Heart left ventricle (tissue), 16 donors: ENCODE measurements at regions not wholly inside any gene's neighbourhood (a gene's known extent, or its start where the extent isn't known, plus 50 kb on each side); places are given as distances from the start of the nearest gene placed in this dataset.

ENCODE experiments used
- ATAC-seq, 4 donors: fragments of 200-7000 bp; cut with Tn5 transposase; one replicate each; pipeline ENCODE4 v1.9.1; 2020 to 2022; ENCODE audit warnings: moderate library complexity in 4 of 4, mild to moderate bottlenecking in 3 of 4, moderate number of reproducible peaks in 1 of 4
- DNase-seq, 5 donors: peaks; one replicate each; pipeline ENCODE4 v3.0.0-alpha.2; 2020
- H3K27ac ChIP-seq, 12 donors: fragments of 200-600 bp; sonication (generic) in 4 of 12; one replicate each; pipeline versions ENCODE4 v1.5.0 to v1.8.0; 2016 to 2022; ENCODE audit warnings: mild to moderate bottlenecking in 2 of 12
- H3K27me3 ChIP-seq, 9 donors: fragments of 200-600 bp; sonication (generic) in 2 of 9; one replicate each; pipeline versions ENCODE4 v1.5.1 to v1.8.0; 2016 to 2022; ENCODE audit warnings: mild to moderate bottlenecking in 3 of 9
- H3K36me3 ChIP-seq, 9 donors: fragments of 200-600 bp; sonication (generic) in 2 of 9; one replicate each; pipeline versions ENCODE4 v1.5.0 to v1.8.0; 2018 to 2022; ENCODE audit warnings: mild to moderate bottlenecking in 2 of 9
- H3K4me1 ChIP-seq, 12 donors: fragments of 200-600 bp; sonication (generic) in 4 of 12; one replicate each; pipeline versions ENCODE4 v1.5.0 to v1.8.0; 2016 to 2022; ENCODE audit warnings: mild to moderate bottlenecking in 3 of 12
- H3K4me3 ChIP-seq, 12 donors: fragments of 200-600 bp; sonication (generic) in 4 of 12; one replicate each; pipeline versions ENCODE4 v1.5.0 to v1.8.0; 2017 to 2022; ENCODE audit warnings: mild to moderate bottlenecking in 9 of 12, moderate library complexity in 4 of 12
- H3K9me3 ChIP-seq, 12 donors: fragments of 200-600 bp; sonication (generic) in 4 of 12; one replicate each; pipeline versions ENCODE4 v1.5.0 to v1.8.0; 2016 to 2022; ENCODE audit warnings: mild to moderate bottlenecking in 1 of 12
- POLR2A ChIP-seq, 2 donors: fragments of 450-650 bp; IDR thresholded peaks; one replicate each; pipeline ENCODE4 v1.6.1; 2017; ENCODE audit warnings: antibody characterized with exemption in 2 of 2, mild to moderate bottlenecking in 2 of 2, moderate library complexity in 2 of 2
- WGBS, 4 donors: extraction: QIAGEN DNeasy Blood & Tissue Kit in 2 of 4; methylation state at CpG; one replicate each; pipeline versions ENCODE4 v1.1.5 to v1.1.7; 2013 to 2018; 5-methylcytosine and 5-hydroxymethylcytosine counted together
- intact Hi-C, 10 donors: fragments of 100-400 bp; cut with DNase I; formaldehyde crosslinking; loops; one replicate each; pipeline versions ENCODE4 v1.11.1 to v1.14.2; 2022
- TF ChIP-seq, protein P1 (sequence below), 12 donors: fragments of 200-600 bp; sonication (generic) in 4 of 12; IDR thresholded peaks; one replicate each; pipeline versions ENCODE4 v1.5.0 to v1.8.0; 2018 to 2022; ENCODE audit warnings: antibody characterized with exemption in 12 of 12, mild to moderate bottlenecking in 5 of 12
- donor health status: ischemic (EF 13 %, LVEDD 7.1; RV severe dilation, severe dysfunction).
- donor health status: healthy with polysubstance abuse.
- donor health status: DM: no; HTN: yes; CAD: no.
- donor health status: DM: no; HTN: no; CAD: no.
- donor health status: ischemic (EF 25% LVEDD 6.9; RV normal size, moderate dysfunction).
- donor health status: ischemic (EF 25% LVEDD 5.7; RV mildly dilated, moderate dysfunction).
- donor health status: healthy.
- donor health status: DM: yes; HTN: yes; CAD: no.
- donor health status: ischemic (EF 35%, LVEDD 5.7; RV mildly dilated, moderate dysfunction).
- donor health status: nonischemic (EF 11% LVEDD 7.7; RV severe dilation, severe dysfunction).
- donor health status: DM: yes; HTN: yes; CAD: no.
- donor health status: PGD.
- donor health status: ischemic (EF 29% LVEDD 5.4; RV normal size, mild dysfunction).
- donor health status: nonischemic (EF 23%, LVEDD 6.1; RV moderate dilation, normal function).

- intact Hi-C loops: no loop called here
Observed at GRCh38 chr20:56994006-56994405, 272.4 kb downstream of the BMP7 start.

GRCh38 chr20:56995149-56995548, 271.3 kb downstream of the BMP7 start:
- Histone ChIP-seq H3K4me1 (no peaks in the 10 kb centered on the region), H3K27ac (no peak overlapping the region), H3K36me3 (no peaks in the 10 kb centered on the region), H3K27me3 (peaks cover 0 to 19% (median 0%) of the 10 kb centered on the region in 9 donors), H3K9me3 (peaks cover 0 to 19% (median 12%) of the 10 kb centered on the region in 12 donors), H3K4me3 (no peak overlapping the region)
- ATAC-seq (no peak), DNase-seq (no peak)
- 68 to 79% (median 77%) methylated on average over 9 of the region's 9 CpGs for WGBS, 4 donors
- intact Hi-C loops: no loop called here
- no peak for TF ChIP-seq POLR2A (IDR thresholded peaks at IDR 0.05)
- TF ChIP-seq, protein P1, sequence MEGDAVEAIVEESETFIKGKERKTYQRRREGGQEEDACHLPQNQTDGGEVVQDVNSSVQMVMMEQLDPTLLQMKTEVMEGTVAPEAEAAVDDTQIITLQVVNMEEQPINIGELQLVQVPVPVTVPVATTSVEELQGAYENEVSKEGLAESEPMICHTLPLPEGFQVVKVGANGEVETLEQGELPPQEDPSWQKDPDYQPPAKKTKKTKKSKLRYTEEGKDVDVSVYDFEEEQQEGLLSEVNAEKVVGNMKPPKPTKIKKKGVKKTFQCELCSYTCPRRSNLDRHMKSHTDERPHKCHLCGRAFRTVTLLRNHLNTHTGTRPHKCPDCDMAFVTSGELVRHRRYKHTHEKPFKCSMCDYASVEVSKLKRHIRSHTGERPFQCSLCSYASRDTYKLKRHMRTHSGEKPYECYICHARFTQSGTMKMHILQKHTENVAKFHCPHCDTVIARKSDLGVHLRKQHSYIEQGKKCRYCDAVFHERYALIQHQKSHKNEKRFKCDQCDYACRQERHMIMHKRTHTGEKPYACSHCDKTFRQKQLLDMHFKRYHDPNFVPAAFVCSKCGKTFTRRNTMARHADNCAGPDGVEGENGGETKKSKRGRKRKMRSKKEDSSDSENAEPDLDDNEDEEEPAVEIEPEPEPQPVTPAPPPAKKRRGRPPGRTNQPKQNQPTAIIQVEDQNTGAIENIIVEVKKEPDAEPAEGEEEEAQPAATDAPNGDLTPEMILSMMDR (IDR thresholded peaks at IDR 0.05): no peak

More at GRCh38 chr20:56994006-56994405, 272.4 kb downstream of the BMP7 start:
- Histone ChIP-seq H3K27me3 (peaks cover 0 to 24% (median under 1%) of the 10 kb centered on the region in 9 donors), H3K9me3 (peaks cover 0 to 13% (median 9%) of the 10 kb centered on the region in 12 donors), H3K27ac (no peak overlapping the region), H3K4me3 (no peak overlapping the region), H3K36me3 (no peaks in the 10 kb centered on the region), H3K4me1 (no peaks in the 10 kb centered on the region)
- TF ChIP-seq, protein P1 (IDR thresholded peaks at IDR 0.05): no peak
- TF ChIP-seq POLR2A (IDR thresholded peaks at IDR 0.05): no peak
- DNase-seq (no peak), ATAC-seq (no peak)
- WGBS, 4 donors: 56 to 70% (median 61%) methylated on average over 8 of the region's 8 CpGs

DNA sequence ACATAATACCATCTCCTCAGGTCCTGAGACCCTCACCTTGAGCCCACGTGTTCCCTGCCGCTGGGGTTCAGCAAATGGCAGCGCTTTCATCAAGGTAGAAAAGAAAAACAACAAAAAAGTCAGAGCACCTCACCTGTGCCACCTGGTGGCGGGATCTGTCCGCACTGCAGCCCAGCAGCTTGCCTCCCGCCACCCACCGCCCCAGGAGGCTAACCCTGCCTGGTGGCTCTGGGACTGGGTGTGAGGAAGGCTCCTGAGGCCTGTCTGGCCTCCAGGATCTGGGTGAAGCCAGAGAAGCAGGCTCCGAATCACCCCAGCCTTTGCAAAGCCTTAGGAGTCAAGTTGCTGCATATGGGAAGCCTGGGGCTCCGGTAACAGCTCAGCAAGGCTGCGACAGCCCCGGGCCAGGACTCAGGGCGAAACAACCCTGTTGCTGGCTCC, 270.8 kb downstream of the BMP7 start:
- DNase-seq: no peak
- peaks cover 0 to 14% (median 0%) of the 10 kb centered on the region in 9 donors for H3K27me3 ChIP-seq
- no peak overlapping the region for H3K27ac ChIP-seq
- H3K36me3 ChIP-seq: no peaks in the 10 kb centered on the region
- intact Hi-C loops: no loop called here
- H3K4me1 ChIP-seq: no peaks in the 10 kb centered on the region
- no peak for ATAC-seq
- TF ChIP-seq, protein P1 (IDR thresholded peaks at IDR 0.05): peak in 5 of 12 donors; percentile 9 to 40 (median 24)
- no peak for TF ChIP-seq POLR2A (IDR thresholded peaks at IDR 0.05)
- 30 to 46% (median 44%) methylated on average over 9 to 12 of the region's 12 CpGs for WGBS, 4 donors
- peaks cover 0 to 19% (median 12%) of the 10 kb centered on the region in 12 donors for H3K9me3 ChIP-seq
- no peak overlapping the region for H3K4me3 ChIP-seq

DNA sequence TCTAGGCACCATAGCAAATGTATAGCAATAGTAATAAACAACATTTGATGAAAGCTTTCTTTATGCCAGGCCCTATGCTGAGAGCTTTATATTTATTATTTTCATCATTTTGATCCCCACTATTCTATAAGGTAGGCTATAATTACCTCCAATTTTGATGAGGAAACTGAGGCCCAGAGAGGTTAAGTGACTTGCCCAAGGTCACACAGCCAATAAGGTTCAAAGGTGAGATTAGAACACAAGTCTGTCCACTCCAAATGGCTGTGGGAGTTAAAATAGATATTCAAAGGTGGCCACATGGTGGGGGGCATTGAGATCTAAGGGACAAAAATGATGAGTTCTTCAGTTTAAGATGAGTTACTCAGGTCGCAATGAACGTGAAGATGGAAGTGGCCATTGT, 269.9 kb downstream of the BMP7 start:
- no peak for DNase-seq
- H3K27me3 ChIP-seq: peaks cover 0 to 11% (median 0%) of the 10 kb centered on the region in 9 donors
- TF ChIP-seq, protein P1 (IDR thresholded peaks at IDR 0.05): no peak
- TF ChIP-seq POLR2A (IDR thresholded peaks at IDR 0.05): no peak
- H3K9me3 ChIP-seq: peaks cover 0 to 19% (median 12%) of the 10 kb centered on the region in 12 donors
- H3K27ac ChIP-seq: no peak overlapping the region
- no peak overlapping the region for H3K4me3 ChIP-seq
- no peaks in the 10 kb centered on the region for H3K36me3 ChIP-seq
- ATAC-seq: no peak
- no peaks in the 10 kb centered on the region for H3K4me1 ChIP-seq
- intact Hi-C loops: no loop called here
- WGBS, 4 donors: 90 to 97% (median 93%) methylated on average over 2 of the region's 2 CpGs
